IMR-90 (cell line): ENCODE measurements at regions not wholly inside any gene's neighbourhood (a gene's known extent, or its start where the extent isn't known, plus 50 kb on each side); places are given as distances from the start of the nearest gene placed in this dataset.

ENCODE experiments used
- ATAC-seq: fragments of 200-7000 bp; cut with Tn5 transposase; 2 replicates; pipeline ENCODE4 v1.9.1; 2020; ENCODE audit warnings: low read depth, mild to moderate bottlenecking, moderate library complexity
- BruUV-seq: library from RNA; stranded (reverse); fragments of 400-500 nt; replicated peaks from 2 replicates; lab custom pipeline; 2021; lab: Mats Ljungman, UMichigan
- CTCF ChIA-PET: fragments of 300-600 bp; formaldehyde crosslinking; extraction: SDS; loops from one replicate; lab custom pipeline; 2021; ENCODE audit warnings: antibody characterized with exemption; lab: Yijun Ruan, JAX
- POLR2A ChIA-PET: fragments of 300-600 bp; sonication (Branson Sonifier 250); formaldehyde crosslinking; loops from one replicate; lab custom pipeline; 2022; ENCODE audit warnings: antibody characterized with exemption; ENCODE audit not compliant: unreplicated experiment; lab: Charles Lee
- DNase-seq: peaks from one replicate; pipeline ENCODE4 v3.0.0; 2013
- H2AFZ ChIP-seq: replicated peaks from 2 replicates; pipeline ENCODE3; 2013; ENCODE audit warnings: low read length, mild to moderate bottlenecking; ENCODE audit not compliant: poor library complexity
- H2AK5ac ChIP-seq: 2 replicates; pipeline ENCODE4 v1.6.1; 2013; ENCODE audit warnings: low read depth, low read length, inconsistent platforms
- H2AK9ac ChIP-seq: replicated peaks from 2 replicates; pipeline ENCODE3; 2013; ENCODE audit warnings: mild to moderate bottlenecking, low read depth, low read length, moderate library complexity; ENCODE audit not compliant: poor library complexity
- H2BK120ac ChIP-seq: 2 replicates; pipeline ENCODE4 v1.6.1; 2013; ENCODE audit warnings: low read depth, low read length, inconsistent platforms
- H2BK15ac ChIP-seq: 3 replicates; pipeline ENCODE4 v1.6.1; 2013; ENCODE audit warnings: low read depth, low read length, inconsistent platforms
- H2BK20ac ChIP-seq: 2 replicates; pipeline ENCODE4 v1.6.1; 2013; ENCODE audit warnings: low read depth, mild to moderate bottlenecking, inconsistent platforms, low read length, moderate library complexity
- H2BK5ac ChIP-seq: 2 replicates; pipeline ENCODE4 v1.6.1; 2013; ENCODE audit warnings: mild to moderate bottlenecking, low read depth, low read length, inconsistent platforms; ENCODE audit not compliant: poor library complexity, severe bottlenecking
- H3K14ac ChIP-seq: replicated peaks from 2 replicates; pipeline ENCODE4 v1.6.1; 2013; ENCODE audit warnings: low read depth, low read length, inconsistent platforms
- H3K18ac ChIP-seq: 2 replicates; pipeline ENCODE4 v1.6.1; 2013; ENCODE audit warnings: low read depth, low read length, control low read depth
- H3K23ac ChIP-seq: 2 replicates; pipeline ENCODE4 v1.6.1; 2013; ENCODE audit warnings: low read depth, low read length, inconsistent platforms
- H3K27ac ChIP-seq: 2 replicates; pipeline ENCODE4 v1.5.1; 2013; ENCODE audit warnings: mild to moderate bottlenecking, control low read depth, low read length; ENCODE audit not compliant: insufficient read depth
- H3K27me3 ChIP-seq: 2 replicates; pipeline ENCODE4 v1.6.1; 2013; ENCODE audit warnings: low read length; ENCODE audit not compliant: control insufficient read depth, insufficient read depth
- H3K36me3 ChIP-seq: 2 replicates; pipeline ENCODE4 v1.6.1; 2013; ENCODE audit warnings: low read length, mixed read lengths; ENCODE audit not compliant: control insufficient read depth, insufficient read depth
- H3K4ac ChIP-seq: 2 replicates; pipeline ENCODE4 v1.6.1; 2013; ENCODE audit warnings: low read depth, low read length, inconsistent platforms
- H3K4me1 ChIP-seq: 2 replicates; pipeline ENCODE4 v1.6.1; 2013; ENCODE audit warnings: low read length, mixed read lengths; ENCODE audit not compliant: control insufficient read depth, insufficient read depth
- H3K4me2 ChIP-seq: 2 replicates; pipeline ENCODE4 v1.6.1; 2013; ENCODE audit warnings: low read depth, mild to moderate bottlenecking, control low read depth, low read length, moderate library complexity
- H3K4me3 ChIP-seq: 2 replicates; pipeline ENCODE4 v1.5.1; 2013; ENCODE audit warnings: low read depth, mild to moderate bottlenecking, control low read depth, low read length, moderate library complexity; ENCODE audit not compliant: insufficient read depth
- H3K56ac ChIP-seq: 2 replicates; pipeline ENCODE4 v1.6.1; 2013; ENCODE audit warnings: low read length, inconsistent platforms; ENCODE audit not compliant: insufficient read depth; ENCODE audit errors: extremely low read depth
- H3K79me1 ChIP-seq, 2 experiments: 2 replicates each; pipeline ENCODE4 v1.6.1; 2013; ENCODE audit warnings: low read length in 2 of 2, inconsistent platforms in 1 of 2, low read depth in 1 of 2
- H3K9ac ChIP-seq: 2 replicates; pipeline ENCODE4 v1.6.1; 2013; ENCODE audit warnings: low read depth, low read length, control low read depth
- H3K9me1 ChIP-seq: 2 replicates; pipeline ENCODE4 v1.6.1; 2013; ENCODE audit warnings: low read length, inconsistent platforms; ENCODE audit not compliant: insufficient read depth
- H3K9me3 ChIP-seq: 2 replicates; pipeline ENCODE4 v1.6.1; 2013; ENCODE audit warnings: low read length; ENCODE audit not compliant: control insufficient read depth, insufficient read depth
- H4K20me1 ChIP-seq: 2 replicates; pipeline ENCODE4 v1.6.1; 2013; ENCODE audit warnings: low read length, inconsistent platforms; ENCODE audit not compliant: insufficient read depth
- H4K5ac ChIP-seq: 2 replicates; pipeline ENCODE4 v1.6.1; 2013; ENCODE audit warnings: mild to moderate bottlenecking, low read depth, low read length, control low read depth
- H4K8ac ChIP-seq, 2 experiments: 2 replicates each; pipeline ENCODE4 v1.6.1; 2013; ENCODE audit warnings: low read depth in 2 of 2, low read length in 2 of 2, control low read depth in 1 of 2, inconsistent platforms in 1 of 2
- H4K91ac ChIP-seq: 2 replicates; pipeline ENCODE4 v1.6.1; 2013; ENCODE audit warnings: low read depth, low read length, inconsistent platforms; ENCODE audit not compliant: insufficient read depth
- BHLHE40 ChIP-seq: fragments of 150-350 bp; IDR thresholded peaks from 2 replicates; pipeline ENCODE4 v1.6.1; 2016; ENCODE audit warnings: mild to moderate bottlenecking, low read depth, low read length
- CEBPB ChIP-seq: IDR thresholded peaks from 2 replicates; pipeline ENCODE4 v1.6.1; 2012; ENCODE audit warnings: low read depth, low read length, improper control_type of control experiment
- CHD1 ChIP-seq: IDR thresholded peaks from 2 replicates; pipeline ENCODE4 v1.6.1; 2012; ENCODE audit warnings: low read depth, low read length, improper control_type of control experiment
- ELK1 ChIP-seq: fragments of 150-350 bp; IDR thresholded peaks from 2 replicates; pipeline ENCODE4 v1.6.1; 2016; ENCODE audit warnings: low read depth, mild to moderate bottlenecking, low read length, moderate library complexity, borderline replicate concordance
- FOS ChIP-seq: fragments of 150-350 bp; IDR thresholded peaks from 2 replicates; pipeline ENCODE4 v1.6.1; 2016; ENCODE audit warnings: low read depth, low read length
- MXI1 ChIP-seq: IDR thresholded peaks from 2 replicates; pipeline ENCODE4 v1.6.1; 2012; ENCODE audit warnings: low read depth, mild to moderate bottlenecking, low read length, moderate library complexity, borderline replicate concordance
- RAD21 ChIP-seq: IDR thresholded peaks from 2 replicates; pipeline ENCODE4 v1.6.1; 2012; ENCODE audit warnings: low read length, improper control_type of control experiment
- RCOR1 ChIP-seq: IDR thresholded peaks from 2 replicates; pipeline ENCODE4 v1.6.1; 2012; ENCODE audit warnings: mild to moderate bottlenecking, low read length, improper control_type of control experiment; ENCODE audit not compliant: insufficient replicate concordance
- RFX5 ChIP-seq: IDR thresholded peaks from 2 replicates; pipeline ENCODE4 v1.8.0; 2012; ENCODE audit warnings: low read depth, mild to moderate bottlenecking, low read length, moderate library complexity
- SMC3 ChIP-seq: fragments of 150-350 bp; IDR thresholded peaks from 2 replicates; pipeline ENCODE4 v1.6.1; 2016; ENCODE audit warnings: low read depth, mild to moderate bottlenecking, antibody characterized with exemption, low read length, moderate library complexity
- WGBS, 2 experiments: methylation state at CpG; one replicate each; pipeline versions ENCODE4 v1.1.5 to v1.1.7; 2013; ENCODE audit warnings: missing lambda C conversion rate in 2 of 2; ENCODE audit not compliant: insufficient read length in 1 of 2; ENCODE audit errors: extremely low coverage in 2 of 2; 5-methylcytosine and 5-hydroxymethylcytosine counted together
- dilution Hi-C: fragments of 300-500 bp; cut with HindIII; formaldehyde crosslinking; loops from one replicate; pipeline ENCODE4 v1.14.3; 2018; ENCODE audit warnings: low sequenced_read_pairs; ENCODE audit not compliant: unreplicated experiment
- in situ Hi-C: fragments of 300-500 bp; cut with MboI; formaldehyde crosslinking; loops from 3 replicates; pipeline ENCODE4 v1.14.3; 2019; ENCODE audit warnings: low sequenced_read_pairs, inconsistent platforms, mixed read lengths
- intact Hi-C: fragments of 100-400 bp; cut with micrococcal nuclease; formaldehyde crosslinking; loops from 2 replicates; pipeline ENCODE4 v1.10.0; 2022

DNA sequence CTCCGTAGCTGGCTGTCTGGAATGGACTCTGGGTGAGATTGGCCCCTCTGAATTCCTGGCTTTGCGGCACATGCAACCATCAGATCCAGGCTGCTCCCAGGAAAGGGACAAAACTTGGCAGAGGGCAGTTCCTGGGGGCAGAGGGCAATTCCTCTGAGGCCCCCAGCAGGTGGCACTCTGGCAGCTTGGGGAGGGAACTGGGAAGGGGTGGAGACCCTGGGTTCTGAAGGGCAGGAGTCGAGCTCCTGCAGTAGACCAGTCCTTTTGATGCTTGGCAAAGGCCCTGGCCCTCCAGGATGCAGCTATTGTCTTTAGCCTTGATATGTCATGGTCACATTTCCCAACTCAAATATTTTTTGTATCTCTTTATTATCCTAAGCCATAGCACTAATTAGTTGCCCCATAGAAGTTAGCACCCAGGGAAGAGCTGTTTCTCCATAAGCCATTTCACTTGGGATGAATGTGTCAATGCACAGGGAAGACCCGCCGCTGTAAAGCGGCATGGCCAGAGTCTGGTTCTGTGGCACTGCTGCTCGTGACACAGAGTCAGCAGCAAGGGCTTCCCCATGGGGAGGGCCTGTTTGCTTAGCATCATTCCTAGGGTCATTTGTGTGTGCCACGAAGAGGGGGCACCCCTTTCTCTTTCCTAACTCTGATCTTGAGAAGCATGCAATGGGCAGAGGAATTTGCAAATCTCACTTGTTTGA is 51.2 kb upstream of the CDK20 start:
- in situ Hi-C loops (loop anchor here (10.0 to 25.0 kb wide), 2 partner anchors 338 to 661 kb away; no protein-coding TSS in a partner anchor), intact Hi-C loops (no loop called here), dilution Hi-C loops (no loop called here)
- Histone ChIP-seq H4K20me1 (no peaks in the 10 kb centered on the region), H4K5ac (no peak overlapping the region), H3K56ac (no peak overlapping the region), H3K4me2 (no peak overlapping the region), H3K79me1 (no peaks in the 10 kb centered on the region), H2AK9ac (no peak overlapping the region), H3K18ac (no peak overlapping the region), H3K23ac (no peak overlapping the region), H4K8ac (no peak overlapping the region), H3K27me3 (peaks cover 2% of the 10 kb centered on the region; the same call in 1 of the 2 replicates), H2BK20ac (no peak overlapping the region), H3K9me1 (no peaks in the 10 kb centered on the region), H2AFZ (no peak overlapping the region), H2BK5ac (no peak overlapping the region), H2BK120ac (no peak overlapping the region), H3K27ac (no peak overlapping the region), H3K9me3 (no peaks in the 10 kb centered on the region), H3K4me3 (no peak overlapping the region), H3K4me1 (no peaks in the 10 kb centered on the region), H3K14ac (no peak overlapping the region), H4K91ac (no peak overlapping the region), H2AK5ac (no peak overlapping the region), H3K9ac (no peak overlapping the region), H3K36me3 (no peaks in the 10 kb centered on the region), H2BK15ac (no peak overlapping the region), H3K4ac (no peak overlapping the region)
- ChIA-PET CTCF (no interaction called here), POLR2A (no interaction called here)
- no TSS peak for BruUV-seq
- no peak for TF ChIP-seq SMC3
- TF ChIP-seq BHLHE40: no peak
- TF ChIP-seq ELK1: no peak
- no peak for TF ChIP-seq MXI1
- no peak for TF ChIP-seq RFX5
- TF ChIP-seq CHD1: no peak
- no peak for TF ChIP-seq CEBPB
- no peak for TF ChIP-seq FOS
- no peak for TF ChIP-seq RCOR1
- TF ChIP-seq RAD21: no peak
- ATAC-seq: no peak
- no peak for DNase-seq
- no CpG with 5 or more reads among the region's 8 CpGs for WGBS, 2 experiments
